ENCODE measurements at regions not wholly inside any gene's neighbourhood (a gene's known extent, or its start where the extent isn't known, plus 50 kb on each side); places are given as distances from the start of the nearest gene placed in this dataset.
"Not testable (repeated sequence)": the region's sequence is repeated elsewhere in the genome, so short reads cannot be mapped to it uniquely, and the experiment has no call there.

- DNase-seq (ENCODE audit: extremely low read depth in 1 of 11, low read depth in 9 of 11, low spot score in 4 of 11) = no peak
Measured at GRCh38 chr6:131414956-131415355, 158.1 kb upstream of the ARG1 start.

- DNase-seq (ENCODE audit: extremely low read depth in 1 of 11, low read depth in 9 of 11, low spot score in 4 of 11) = no peak
Measured at GRCh38 chr6:131418441-131418840, 154.6 kb upstream of the ARG1 start.

GRCh38 chr6:131419702-131420101, 153.3 kb upstream of the ARG1 start:
- DNase-seq (ENCODE audit: extremely low read depth in 1 of 11, low read depth in 9 of 11, low spot score in 4 of 11) = no peak

- no peak for DNase-seq (ENCODE audit: extremely low read depth in 1 of 11, low read depth in 9 of 11, low spot score in 4 of 11)
Measured at GRCh38 chr6:131424016-131424415, 149.0 kb upstream of the ARG1 start.

GRCh38 chr6:131424475-131424874, 148.6 kb upstream of the ARG1 start:
- DNase-seq (ENCODE audit: extremely low read depth in 1 of 11, low read depth in 9 of 11, low spot score in 4 of 11) = no peak

- DNase-seq (ENCODE audit: extremely low read depth in 1 of 11, low read depth in 9 of 11, low spot score in 4 of 11) = no peak
Measured at GRCh38 chr6:131427434-131428058, 145.5 kb upstream of the ARG1 start.

- DNase-seq (ENCODE audit: extremely low read depth in 1 of 11, low read depth in 9 of 11, low spot score in 4 of 11) = no peak
Measured at GRCh38 chr6:131430531-131430930, 142.5 kb upstream of the ARG1 start.

- DNase-seq (ENCODE audit: extremely low read depth in 1 of 11, low read depth in 9 of 11, low spot score in 4 of 11) = no peak
Measured at GRCh38 chr6:131431718-131432117, 141.3 kb upstream of the ARG1 start.

- no peak for DNase-seq (ENCODE audit: extremely low read depth in 1 of 11, low read depth in 9 of 11, low spot score in 4 of 11)
Measured at GRCh38 chr6:131433927-131434326, 139.1 kb upstream of the ARG1 start.

GRCh38 chr6:131436358-131436757, 136.7 kb upstream of the ARG1 start:
- no peak for DNase-seq (ENCODE audit: extremely low read depth in 1 of 11, low read depth in 9 of 11, low spot score in 4 of 11)

GRCh38 chr6:131443014-131443413, 130.0 kb upstream of the ARG1 start:
- no peak for DNase-seq (ENCODE audit: extremely low read depth in 1 of 11, low read depth in 9 of 11, low spot score in 4 of 11)

GRCh38 chr6:131443514-131443913, 129.5 kb upstream of the ARG1 start:
- no peak for DNase-seq (ENCODE audit: extremely low read depth in 1 of 11, low read depth in 9 of 11, low spot score in 4 of 11)

GRCh38 chr6:131445356-131445755, 127.7 kb upstream of the ARG1 start:
- not testable (repeated sequence) for DNase-seq (ENCODE audit: extremely low read depth in 1 of 11, low read depth in 9 of 11, low spot score in 4 of 11)

GRCh38 chr6:131450861-131451260, 122.2 kb upstream of the ARG1 start:
- DNase-seq (ENCODE audit: extremely low read depth in 1 of 11, low read depth in 9 of 11, low spot score in 4 of 11) = no peak

GRCh38 chr6:131451321-131452144, 121.5 kb upstream of the ARG1 start:
- DNase-seq (ENCODE audit: extremely low read depth in 1 of 11, low read depth in 9 of 11, low spot score in 4 of 11) = no peak

GRCh38 chr6:131453803-131454202, 119.2 kb upstream of the ARG1 start:
- no peak for DNase-seq (ENCODE audit: extremely low read depth in 1 of 11, low read depth in 9 of 11, low spot score in 4 of 11)

- no peak for DNase-seq (ENCODE audit: extremely low read depth in 1 of 11, low read depth in 9 of 11, low spot score in 4 of 11)
Measured at GRCh38 chr6:131456565-131456964, 116.5 kb upstream of the ARG1 start.

- DNase-seq (ENCODE audit: extremely low read depth in 1 of 11, low read depth in 9 of 11, low spot score in 4 of 11) = no peak
Measured at GRCh38 chr6:131459005-131459404, 114.0 kb upstream of the ARG1 start.

- no peak for DNase-seq (ENCODE audit: extremely low read depth in 1 of 11, low read depth in 9 of 11, low spot score in 4 of 11)
Measured at GRCh38 chr6:131460614-131461000, 112.4 kb upstream of the ARG1 start.

- no peak for DNase-seq (ENCODE audit: extremely low read depth in 1 of 11, low read depth in 9 of 11, low spot score in 4 of 11)
Measured at GRCh38 chr6:131469130-131469529, 103.9 kb upstream of the ARG1 start.

- DNase-seq (ENCODE audit: extremely low read depth in 1 of 11, low read depth in 9 of 11, low spot score in 4 of 11) = no peak
Measured at GRCh38 chr6:131470534-131470933, 102.5 kb upstream of the ARG1 start.
